ENCODE measurements at regions not wholly inside any gene's neighbourhood (a gene's known extent, or its start where the extent isn't known, plus 50 kb on each side); places are given as distances from the start of the nearest gene placed in this dataset.

- H3K4me3 ChIP-seq (ENCODE audit: low read depth in 1 of 3, low read length in 3 of 3), result no peak overlapping the region
- H3K4me1 ChIP-seq (ENCODE audit: control insufficient read depth in 4 of 4, insufficient read depth in 4 of 4, low read length in 3 of 4), result no peaks in the 10 kb centered on the region
- no peaks in the 10 kb centered on the region for H3K36me3 ChIP-seq (ENCODE audit: control insufficient read depth in 4 of 4, insufficient read depth in 3 of 4, low read depth in 1 of 4, low read length in 3 of 4)
- H3K27ac ChIP-seq (ENCODE audit: low read depth in 1 of 2, low read length in 2 of 2), result no peak overlapping the region
- H3K9me3 ChIP-seq (ENCODE audit: control insufficient read depth in 4 of 4, low read length in 3 of 4), result no peaks in the 10 kb centered on the region
- TF ChIP-seq YY1 (IDR thresholded peaks at IDR 0.05) (no peak), CTCF (IDR thresholded peaks at IDR 0.05; ENCODE audit: low read depth, low read length, missing input control) (no peak), HNF4A (conservative IDR thresholded peaks at IDR 0.05) (no peak), NR2F2 (IDR thresholded peaks at IDR 0.05) (no peak), RXRA (IDR thresholded peaks at IDR 0.05) (no peak)
- TF ChIP-seq, protein P1, sequence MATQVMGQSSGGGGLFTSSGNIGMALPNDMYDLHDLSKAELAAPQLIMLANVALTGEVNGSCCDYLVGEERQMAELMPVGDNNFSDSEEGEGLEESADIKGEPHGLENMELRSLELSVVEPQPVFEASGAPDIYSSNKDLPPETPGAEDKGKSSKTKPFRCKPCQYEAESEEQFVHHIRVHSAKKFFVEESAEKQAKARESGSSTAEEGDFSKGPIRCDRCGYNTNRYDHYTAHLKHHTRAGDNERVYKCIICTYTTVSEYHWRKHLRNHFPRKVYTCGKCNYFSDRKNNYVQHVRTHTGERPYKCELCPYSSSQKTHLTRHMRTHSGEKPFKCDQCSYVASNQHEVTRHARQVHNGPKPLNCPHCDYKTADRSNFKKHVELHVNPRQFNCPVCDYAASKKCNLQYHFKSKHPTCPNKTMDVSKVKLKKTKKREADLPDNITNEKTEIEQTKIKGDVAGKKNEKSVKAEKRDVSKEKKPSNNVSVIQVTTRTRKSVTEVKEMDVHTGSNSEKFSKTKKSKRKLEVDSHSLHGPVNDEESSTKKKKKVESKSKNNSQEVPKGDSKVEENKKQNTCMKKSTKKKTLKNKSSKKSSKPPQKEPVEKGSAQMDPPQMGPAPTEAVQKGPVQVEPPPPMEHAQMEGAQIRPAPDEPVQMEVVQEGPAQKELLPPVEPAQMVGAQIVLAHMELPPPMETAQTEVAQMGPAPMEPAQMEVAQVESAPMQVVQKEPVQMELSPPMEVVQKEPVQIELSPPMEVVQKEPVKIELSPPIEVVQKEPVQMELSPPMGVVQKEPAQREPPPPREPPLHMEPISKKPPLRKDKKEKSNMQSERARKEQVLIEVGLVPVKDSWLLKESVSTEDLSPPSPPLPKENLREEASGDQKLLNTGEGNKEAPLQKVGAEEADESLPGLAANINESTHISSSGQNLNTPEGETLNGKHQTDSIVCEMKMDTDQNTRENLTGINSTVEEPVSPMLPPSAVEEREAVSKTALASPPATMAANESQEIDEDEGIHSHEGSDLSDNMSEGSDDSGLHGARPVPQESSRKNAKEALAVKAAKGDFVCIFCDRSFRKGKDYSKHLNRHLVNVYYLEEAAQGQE (IDR thresholded peaks at IDR 0.05), result no peak
- H3K27me3 ChIP-seq (ENCODE audit: control insufficient read depth in 4 of 4, insufficient read depth in 4 of 4, low read length in 3 of 4), result peaks cover 0 to 7% (median 3%) of the 10 kb centered on the region in 4 donors
- 63% methylated on average over 1 of the region's 1 CpG for WGBS
- DNase-seq (ENCODE audit: low spot score), result no peak
- no peak overlapping the region for H3K9ac ChIP-seq (ENCODE audit: low read depth in 1 of 2, low read length in 2 of 2)
These were observed 292.5 kb downstream of the ETAA1 start for GRCh38 chr2:67689651-67690050.

- WGBS, result 46% methylated on average over 10 of the region's 10 CpGs
- DNase-seq (ENCODE audit: low spot score), result no peak
- peaks cover 0 to 7% (median under 1%) of the 10 kb centered on the region in 4 donors for H3K27me3 ChIP-seq (ENCODE audit: control insufficient read depth in 4 of 4, insufficient read depth in 4 of 4, low read length in 3 of 4)
- no peak overlapping the region for H3K27ac ChIP-seq (ENCODE audit: low read depth in 1 of 2, low read length in 2 of 2)
- H3K9me3 ChIP-seq (ENCODE audit: control insufficient read depth in 4 of 4, low read length in 3 of 4), result no peaks in the 10 kb centered on the region
- TF ChIP-seq FOXA2 (IDR thresholded peaks at IDR 0.05), result no peak
- TF ChIP-seq NR2F2 (IDR thresholded peaks at IDR 0.05), result no peak
- no peak for TF ChIP-seq SP1 (IDR thresholded peaks at IDR 0.05)
- no peak for TF ChIP-seq RAD21 (IDR thresholded peaks at IDR 0.05)
- no peak for TF ChIP-seq YY1 (IDR thresholded peaks at IDR 0.05)
- no peak for TF ChIP-seq MAX (IDR thresholded peaks at IDR 0.05)
- TF ChIP-seq, protein P1 (IDR thresholded peaks at IDR 0.05), result no peak
- TF ChIP-seq ZBTB33 (IDR thresholded peaks at IDR 0.05), result no peak
- TF ChIP-seq FOXA1 (IDR thresholded peaks at IDR 0.05), result no peak
- TF ChIP-seq HNF4G (IDR thresholded peaks at IDR 0.05), result no peak
- TF ChIP-seq ATF3 (IDR thresholded peaks at IDR 0.05), result no peak
- TF ChIP-seq EGR1 (IDR thresholded peaks at IDR 0.05; ENCODE audit: low read depth in 2 of 2), result no peak
- TF ChIP-seq RXRA (IDR thresholded peaks at IDR 0.05), result no peak
- H3K4me1 ChIP-seq (ENCODE audit: control insufficient read depth in 4 of 4, insufficient read depth in 4 of 4, low read length in 3 of 4), result no peaks in the 10 kb centered on the region
- H3K36me3 ChIP-seq (ENCODE audit: control insufficient read depth in 4 of 4, insufficient read depth in 3 of 4, low read depth in 1 of 4, low read length in 3 of 4), result no peaks in the 10 kb centered on the region
- no peak overlapping the region for H3K9ac ChIP-seq (ENCODE audit: low read depth in 1 of 2, low read length in 2 of 2)
- H3K4me3 ChIP-seq (ENCODE audit: low read depth in 1 of 3, low read length in 3 of 3), result no peak overlapping the region
These were observed 297.3 kb downstream of the ETAA1 start for GRCh38 chr2:67694445-67694844.
